Colonic mucosa (tissue), 4 donors: ENCODE measurements at regions not wholly inside any gene's neighbourhood (a gene's known extent, or its start where the extent isn't known, plus 50 kb on each side); places are given as distances from the start of the nearest gene placed in this dataset.

Source experiments
- DNase-seq: peaks from one replicate; pipeline ENCODE4 v3.0.0-alpha.2; 2020
- H3K27ac ChIP-seq: fragments of 200-600 bp; one replicate; pipeline ENCODE4 v1.8.0; 2021
- H3K27me3 ChIP-seq: fragments of 200-600 bp; one replicate; pipeline ENCODE4 v1.8.0; 2021
- H3K36me3 ChIP-seq: fragments of 200-600 bp; one replicate; pipeline ENCODE4 v1.8.0; 2021
- H3K4me1 ChIP-seq: fragments of 200-600 bp; one replicate; pipeline ENCODE4 v1.8.0; 2021; ENCODE audit warnings: mild to moderate bottlenecking
- H3K4me3 ChIP-seq: fragments of 200-600 bp; one replicate; pipeline ENCODE4 v1.8.0; 2021
- H3K9ac ChIP-seq, 2 donors: one replicate each; pipeline ENCODE4 v1.7.0; 2013; ENCODE audit warnings: control low read depth in 2 of 2, low read depth in 2 of 2, low read length in 2 of 2
- H3K9me3 ChIP-seq: fragments of 200-600 bp; one replicate; pipeline ENCODE4 v1.8.0; 2021
- intact Hi-C: fragments of 100-400 bp; cut with DNase I; formaldehyde crosslinking; loops from one replicate; pipeline ENCODE4 v1.14.1; 2022
- TF ChIP-seq, protein P1 (sequence below): fragments of 200-600 bp; IDR thresholded peaks from one replicate; pipeline ENCODE4 v1.8.0; 2022; ENCODE audit warnings: antibody characterized with exemption, mild to moderate bottlenecking
- donor health status: healthy.
- donor health status: DM: no; HTN: no; CAD: no.
- donor health status: DM: no; HTN: no; CAD: no.

DNA sequence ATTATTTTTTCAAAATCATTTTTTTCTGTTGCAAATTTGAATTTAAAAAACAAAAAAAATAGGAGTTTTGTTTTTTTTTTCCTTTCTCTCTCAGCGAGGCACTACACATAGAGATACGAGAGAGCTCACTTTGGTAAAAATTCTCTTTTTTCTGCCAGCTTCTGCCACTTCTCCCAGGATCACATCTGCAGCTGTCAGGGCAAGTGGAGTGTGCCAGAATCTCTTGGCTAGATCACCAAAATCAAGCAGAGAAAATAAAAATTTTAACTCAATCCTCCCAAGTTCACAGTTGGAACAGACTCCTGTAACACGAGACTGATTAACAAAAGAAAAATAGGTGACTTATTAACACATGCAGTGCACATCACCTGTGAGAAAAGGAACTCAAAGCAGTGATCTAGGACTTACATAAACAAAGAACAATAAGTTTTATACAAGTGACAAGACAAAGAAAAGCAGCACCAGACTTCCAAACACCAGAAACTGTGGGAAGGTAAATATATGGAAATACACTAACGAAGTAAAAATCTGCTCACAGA lies 213.2 kb upstream of the ZFP42 start:
- TF ChIP-seq, protein P1, sequence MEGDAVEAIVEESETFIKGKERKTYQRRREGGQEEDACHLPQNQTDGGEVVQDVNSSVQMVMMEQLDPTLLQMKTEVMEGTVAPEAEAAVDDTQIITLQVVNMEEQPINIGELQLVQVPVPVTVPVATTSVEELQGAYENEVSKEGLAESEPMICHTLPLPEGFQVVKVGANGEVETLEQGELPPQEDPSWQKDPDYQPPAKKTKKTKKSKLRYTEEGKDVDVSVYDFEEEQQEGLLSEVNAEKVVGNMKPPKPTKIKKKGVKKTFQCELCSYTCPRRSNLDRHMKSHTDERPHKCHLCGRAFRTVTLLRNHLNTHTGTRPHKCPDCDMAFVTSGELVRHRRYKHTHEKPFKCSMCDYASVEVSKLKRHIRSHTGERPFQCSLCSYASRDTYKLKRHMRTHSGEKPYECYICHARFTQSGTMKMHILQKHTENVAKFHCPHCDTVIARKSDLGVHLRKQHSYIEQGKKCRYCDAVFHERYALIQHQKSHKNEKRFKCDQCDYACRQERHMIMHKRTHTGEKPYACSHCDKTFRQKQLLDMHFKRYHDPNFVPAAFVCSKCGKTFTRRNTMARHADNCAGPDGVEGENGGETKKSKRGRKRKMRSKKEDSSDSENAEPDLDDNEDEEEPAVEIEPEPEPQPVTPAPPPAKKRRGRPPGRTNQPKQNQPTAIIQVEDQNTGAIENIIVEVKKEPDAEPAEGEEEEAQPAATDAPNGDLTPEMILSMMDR = no peak

DNA sequence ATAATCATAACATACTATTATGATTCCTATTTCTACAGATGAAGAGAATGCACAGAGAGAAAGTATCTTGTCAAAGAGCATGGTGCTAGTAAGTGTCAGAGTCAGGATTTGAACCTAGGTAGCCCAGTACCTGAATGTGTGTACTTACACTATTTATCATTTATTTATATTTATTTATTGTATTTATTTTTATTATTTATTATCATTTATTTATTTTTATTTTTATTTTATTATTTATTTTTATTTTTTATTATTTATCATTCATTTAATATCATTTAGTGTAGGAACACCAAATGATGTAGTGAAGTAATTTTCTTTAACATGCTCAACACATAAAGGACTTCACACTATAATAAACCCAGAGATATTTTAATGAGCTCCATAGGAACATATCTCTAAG lies 209.4 kb upstream of the ZFP42 start:
- TF ChIP-seq, protein P1 = no peak

More for the DNA sequence above, 213.2 kb upstream of the ZFP42 start:
- intact Hi-C loops = no loop called here
- Histone ChIP-seq H3K9me3 (no peaks in the 10 kb centered on the region), H3K36me3 (no peaks in the 10 kb centered on the region), H3K27ac (no peak overlapping the region), H3K4me1 (no peaks in the 10 kb centered on the region), H3K9ac (no peak overlapping the region), H3K4me3 (no peak overlapping the region), H3K27me3 (no peaks in the 10 kb centered on the region)
- no peak for DNase-seq

DNA sequence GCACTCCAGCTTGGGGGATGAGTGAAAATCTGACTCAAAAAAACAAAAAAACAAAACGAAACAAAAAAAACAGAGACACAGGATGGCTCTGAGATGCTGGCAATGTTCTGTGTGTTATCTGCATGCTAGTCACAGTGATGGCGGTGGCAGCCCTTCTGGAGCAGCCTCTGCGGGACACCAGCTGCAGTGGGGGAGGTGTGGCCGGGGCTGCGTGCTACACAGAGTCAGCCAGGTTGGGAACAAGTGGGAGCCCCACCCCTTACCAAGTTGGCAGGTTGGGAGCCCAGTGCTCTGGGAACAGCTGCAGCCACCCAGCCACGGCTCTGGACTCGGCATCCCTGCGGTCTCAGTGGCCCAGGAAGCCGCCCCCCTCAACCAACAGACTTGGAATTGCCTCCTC lies 206.5 kb upstream of the ZFP42 start:
- Histone ChIP-seq H3K9me3 (no peaks in the 10 kb centered on the region), H3K36me3 (no peaks in the 10 kb centered on the region), H3K27ac (no peak overlapping the region), H3K9ac (no peak overlapping the region), H3K4me1 (no peaks in the 10 kb centered on the region), H3K4me3 (no peak overlapping the region), H3K27me3 (no peaks in the 10 kb centered on the region)
- TF ChIP-seq, protein P1 = no peak
- no peak for DNase-seq
- intact Hi-C loops = no loop called here

More for the DNA sequence above, 209.4 kb upstream of the ZFP42 start:
- no peak for DNase-seq
- Histone ChIP-seq H3K36me3 (no peaks in the 10 kb centered on the region), H3K4me3 (no peak overlapping the region), H3K27ac (no peak overlapping the region), H3K27me3 (no peaks in the 10 kb centered on the region), H3K9me3 (no peaks in the 10 kb centered on the region), H3K9ac (no peak overlapping the region), H3K4me1 (no peaks in the 10 kb centered on the region)
- intact Hi-C loops = no loop called here

DNA sequence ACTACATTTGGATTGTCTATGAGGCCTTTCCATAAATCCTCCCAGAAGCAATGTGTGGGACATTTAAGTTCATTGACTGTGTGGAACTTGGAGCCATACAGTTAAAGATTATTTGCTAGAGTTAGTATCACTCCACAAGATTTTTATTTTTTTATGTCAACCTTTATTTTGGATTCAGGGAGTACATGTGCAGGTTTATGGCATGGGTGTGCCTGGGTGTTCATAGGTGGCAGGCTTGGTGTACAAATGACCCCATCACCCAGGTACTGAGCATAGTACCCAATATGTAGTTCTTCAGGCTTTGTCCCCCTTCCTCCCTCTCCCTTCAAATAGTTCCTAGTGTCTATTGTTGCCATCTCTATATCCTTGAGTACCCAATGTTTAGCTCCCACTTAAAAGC lies 199.8 kb upstream of the ZFP42 start:
- Histone ChIP-seq H3K4me1 (no peaks in the 10 kb centered on the region), H3K27me3 (no peaks in the 10 kb centered on the region), H3K9ac (no peak overlapping the region), H3K27ac (no peak overlapping the region), H3K36me3 (no peaks in the 10 kb centered on the region), H3K4me3 (no peak overlapping the region), H3K9me3 (no peaks in the 10 kb centered on the region)
- intact Hi-C loops = no loop called here
- TF ChIP-seq, protein P1 = no peak
- DNase-seq = no peak

DNA sequence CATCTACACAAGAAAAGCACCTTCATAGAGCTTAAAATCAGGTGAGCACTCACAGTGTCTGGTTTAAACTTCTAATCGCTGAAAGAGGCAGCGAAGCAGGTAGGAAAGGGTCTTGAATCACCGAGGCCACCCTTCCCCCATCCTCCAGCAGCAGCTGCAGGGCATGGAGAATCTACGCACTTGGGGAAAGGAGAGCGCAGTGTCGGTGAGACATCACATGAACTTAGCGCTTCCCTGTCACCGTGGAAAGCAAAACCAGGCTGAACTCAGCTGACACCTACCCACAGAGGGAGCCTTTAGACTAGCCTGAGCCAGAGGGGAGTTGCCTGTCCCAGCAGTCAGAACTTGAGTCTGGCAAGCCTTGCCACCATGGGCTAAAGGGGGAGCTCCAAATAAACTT lies 197.2 kb upstream of the ZFP42 start:
- no peaks in the 10 kb centered on the region for H3K27me3 ChIP-seq
- no peaks in the 10 kb centered on the region for H3K9me3 ChIP-seq
- intact Hi-C loops = no loop called here
- TF ChIP-seq, protein P1 = no peak
- H3K27ac ChIP-seq = no peak overlapping the region
- DNase-seq = no peak
- H3K9ac ChIP-seq = no peak overlapping the region
- no peaks in the 10 kb centered on the region for H3K4me1 ChIP-seq
- no peak overlapping the region for H3K4me3 ChIP-seq
- H3K36me3 ChIP-seq = no peaks in the 10 kb centered on the region
